IPS DF 4.7 (cell line): ENCODE measurements at regions not wholly inside any gene's neighbourhood (a gene's known extent, or its start where the extent isn't known, plus 50 kb on each side); places are given as distances from the start of the nearest gene placed in this dataset.
"Not testable (repeated sequence)": the region's sequence is repeated elsewhere in the genome, so short reads cannot be mapped to it uniquely, and the experiment has no call there.

ENCODE experiments used
- DNase-seq: peaks from one replicate; pipeline ENCODE4 v3.0.0-alpha.2; 2013; ENCODE audit warnings: low spot score; ENCODE audit errors: extremely low read depth

- DNase-seq: no peak
These were observed 297.1 kb upstream of the RBMS1 start for GRCh38 chr2:160790738-160791137.

- DNase-seq: no peak
These were observed 298.3 kb upstream of the RBMS1 start for GRCh38 chr2:160791884-160792283.

GRCh38 chr2:160792837-160793236, 299.2 kb upstream of the RBMS1 start:
- DNase-seq: no peak

- DNase-seq: no peak
These were observed 301.3 kb upstream of the RBMS1 start for GRCh38 chr2:160794926-160795325.

GRCh38 chr2:160803881-160804280, 310.3 kb upstream of the RBMS1 start:
- DNase-seq: no peak

- no peak for DNase-seq
These were observed 316.8 kb upstream of the RBMS1 start for GRCh38 chr2:160810406-160810805.

- DNase-seq: no peak
These were observed 319.4 kb upstream of the RBMS1 start for GRCh38 chr2:160812830-160813505.

- DNase-seq: no peak
These were observed 319.9 kb upstream of the RBMS1 start for GRCh38 chr2:160813506-160813858.

GRCh38 chr2:160816916-160817499, 323.4 kb upstream of the RBMS1 start:
- DNase-seq: no peak

GRCh38 chr2:160820691-160821090, 327.1 kb upstream of the RBMS1 start:
- no peak for DNase-seq

GRCh38 chr2:160822006-160822405, 328.4 kb upstream of the RBMS1 start:
- no peak for DNase-seq

- DNase-seq: no peak
These were observed 331.8 kb upstream of the RBMS1 start for GRCh38 chr2:160825433-160825832.

GRCh38 chr2:160826496-160826895, 332.9 kb upstream of the RBMS1 start:
- DNase-seq: no peak

- no peak for DNase-seq
These were observed 332.2 kb upstream of the TANK start for GRCh38 chr2:160828076-160828475.

- not testable (repeated sequence) for DNase-seq
These were observed 327.8 kb upstream of the TANK start for GRCh38 chr2:160832381-160832780.

GRCh38 chr2:160835166-160835565, 325.1 kb upstream of the TANK start:
- no peak for DNase-seq

- DNase-seq: no peak
These were observed 323.5 kb upstream of the TANK start for GRCh38 chr2:160836755-160837154.

GRCh38 chr2:160837416-160837815, 322.8 kb upstream of the TANK start:
- no peak for DNase-seq

GRCh38 chr2:160838147-160838546, 322.1 kb upstream of the TANK start:
- no peak for DNase-seq

- DNase-seq: no peak
These were observed 321.5 kb upstream of the TANK start for GRCh38 chr2:160838691-160839090.

- no peak for DNase-seq
These were observed 317.9 kb upstream of the TANK start for GRCh38 chr2:160842286-160842685.

GRCh38 chr2:160859096-160859495, 301.1 kb upstream of the TANK start:
- no peak for DNase-seq

GRCh38 chr2:160862226-160862625, 298.0 kb upstream of the TANK start:
- DNase-seq: no peak
